ENCODE measurements at regions not wholly inside any gene's neighbourhood (a gene's known extent, or its start where the extent isn't known, plus 50 kb on each side); places are given as distances from the start of the nearest gene placed in this dataset.
"Not testable (repeated sequence)": the region's sequence is repeated elsewhere in the genome, so short reads cannot be mapped to it uniquely, and the experiment has no call there.

DNA sequence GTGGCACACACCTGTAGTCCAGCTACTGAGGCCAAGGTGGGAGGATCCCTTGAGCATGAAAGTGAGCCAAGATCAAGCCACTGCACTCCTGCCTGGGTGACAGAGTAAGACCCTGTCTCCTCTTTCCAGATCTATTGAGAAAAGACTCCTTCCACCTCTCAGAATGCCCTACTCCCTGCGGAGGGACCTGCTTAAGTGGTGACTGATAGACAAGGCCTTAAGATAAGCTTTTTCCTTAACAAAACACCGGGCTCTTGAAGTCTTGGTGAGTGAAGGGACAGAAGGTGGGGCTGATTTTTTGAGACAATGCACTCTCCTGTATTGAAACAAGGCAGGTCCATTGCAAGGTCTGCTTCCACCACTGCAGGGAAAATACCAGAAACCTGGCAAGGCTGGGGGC is 338.4 kb upstream of the FRG2C start:
- DNase-seq: no peak

DNA sequence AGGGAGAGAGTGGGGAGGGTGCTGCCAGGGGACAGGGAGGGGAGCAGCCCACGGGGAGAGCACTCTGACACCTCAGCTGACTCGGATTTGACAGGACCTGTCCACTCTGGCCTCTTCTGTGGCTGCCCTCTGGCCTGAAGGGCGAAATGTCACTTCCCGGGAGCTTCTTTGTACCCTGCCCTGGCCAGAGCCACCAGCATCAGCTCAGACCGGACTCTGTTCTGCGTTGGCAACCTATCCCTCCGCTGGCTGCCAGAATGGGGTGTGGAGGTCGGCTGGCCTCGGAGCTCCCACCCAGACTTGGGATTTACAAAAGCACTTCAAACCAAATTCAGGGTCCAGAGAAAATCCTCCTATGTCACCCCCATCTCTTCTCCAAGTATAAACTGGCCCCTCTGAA is 336.7 kb upstream of the FRG2C start:
- no peak for DNase-seq

- DNase-seq: no peak
Observed at GRCh38 chr3:75329476-75330097, 334.5 kb upstream of the FRG2C start.

DNA sequence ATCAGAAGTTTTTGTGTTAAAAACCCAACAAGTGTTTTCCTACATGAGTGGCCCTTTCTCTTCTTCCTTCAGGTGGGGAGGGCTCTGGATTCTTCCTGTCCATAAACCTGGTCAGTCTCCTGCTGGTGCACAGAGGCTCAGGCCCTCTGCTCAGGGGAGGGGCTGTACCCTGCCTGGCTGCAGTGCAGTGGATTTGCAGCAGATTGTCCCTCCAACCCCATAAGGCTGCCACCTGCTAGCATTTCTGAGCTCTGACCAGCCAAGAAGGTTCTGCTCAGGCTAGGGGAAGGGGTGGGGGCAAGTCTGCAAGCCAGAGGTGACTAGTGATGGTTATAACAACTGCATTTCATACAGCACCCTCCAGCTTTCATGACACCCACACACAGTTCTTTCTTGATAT is 333.7 kb upstream of the FRG2C start:
- DNase-seq: not testable (repeated sequence)

DNA sequence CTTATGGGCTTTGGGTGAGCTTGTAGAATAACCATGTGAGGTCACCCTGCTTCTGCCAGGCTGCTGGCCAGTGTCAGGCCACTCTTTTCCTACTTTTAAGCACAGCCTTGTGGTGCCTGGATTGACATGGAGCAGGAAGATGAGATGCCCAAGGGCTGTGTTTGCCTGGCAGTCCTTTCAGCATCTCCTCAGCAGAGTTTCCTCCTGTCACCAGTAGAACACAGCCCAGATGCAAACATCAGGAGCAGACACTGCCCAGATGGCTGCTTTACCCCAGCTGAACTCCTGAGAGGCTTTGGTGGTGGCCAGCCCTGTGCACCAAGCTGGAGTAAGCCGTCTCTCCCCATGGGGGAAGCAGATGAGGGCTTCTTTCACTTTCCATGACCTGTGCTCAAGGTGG is 332.0 kb upstream of the FRG2C start:
- DNase-seq: not testable (repeated sequence)

GRCh38 chr3:75332794-75333193 is 331.3 kb upstream of the FRG2C start:
- DNase-seq: no peak

DNA sequence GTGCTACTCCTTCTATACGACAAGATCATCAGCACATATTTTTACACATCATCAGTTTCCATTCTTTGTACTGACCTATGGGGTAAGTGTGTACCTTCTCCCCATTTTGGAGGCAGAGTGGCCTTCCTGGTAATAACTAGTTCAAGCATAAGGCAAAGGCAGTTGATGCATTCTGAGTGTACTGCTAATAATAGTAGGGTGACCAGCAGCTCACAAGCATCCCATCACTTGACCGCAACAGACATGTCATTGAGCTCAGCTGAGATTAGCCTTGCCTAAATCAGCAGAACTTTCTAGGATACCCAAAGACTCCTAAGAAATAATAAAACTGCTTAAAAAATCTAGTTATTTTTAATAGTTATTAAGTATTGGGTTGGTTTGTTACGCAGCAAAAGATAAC is 329.8 kb upstream of the FRG2C start:
- no peak for DNase-seq

- no peak for DNase-seq
Observed at GRCh38 chr3:75337226-75337900, 326.8 kb upstream of the FRG2C start.

DNA sequence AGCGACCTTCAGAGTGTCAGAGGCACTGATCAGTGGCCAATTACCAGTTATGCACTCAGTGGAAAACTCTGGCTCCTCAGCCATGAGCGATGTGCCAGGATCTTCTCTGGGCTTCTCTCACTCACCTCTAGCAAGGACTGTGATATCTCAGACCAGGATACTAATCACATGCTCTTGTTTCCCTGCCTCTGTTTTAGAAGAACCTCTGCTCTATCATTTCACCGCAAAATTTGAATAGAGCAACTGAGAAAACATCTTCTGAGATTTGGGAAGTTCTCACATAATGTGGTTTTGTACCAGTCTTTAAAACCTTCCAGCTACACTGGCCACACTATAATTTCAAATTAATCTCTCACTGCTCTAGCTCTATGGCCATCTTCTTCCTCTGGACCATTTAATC is 325.8 kb upstream of the FRG2C start:
- no peak for DNase-seq

GRCh38 chr3:75341324-75342067 is 322.6 kb upstream of the FRG2C start:
- no peak for DNase-seq

DNA sequence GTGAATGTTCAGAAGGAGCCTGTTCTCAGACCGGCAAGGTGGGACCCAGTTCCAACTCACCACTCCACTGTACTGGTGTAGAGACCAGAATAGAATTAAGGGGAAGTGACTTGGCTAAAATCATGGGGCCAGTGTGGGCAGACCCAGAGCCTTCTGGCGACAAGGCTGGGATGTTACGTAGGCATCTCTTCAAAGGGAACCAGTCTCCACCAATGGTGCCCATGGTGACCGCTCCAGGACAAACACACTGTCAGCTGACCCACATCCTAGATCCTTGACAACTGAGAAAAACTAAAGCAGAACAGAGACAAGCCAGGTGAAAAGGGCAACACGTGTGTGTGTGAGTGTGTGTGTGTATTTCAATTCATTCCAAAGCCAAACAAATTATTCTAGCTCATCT is 321.7 kb upstream of the FRG2C start:
- DNase-seq: no peak

DNA sequence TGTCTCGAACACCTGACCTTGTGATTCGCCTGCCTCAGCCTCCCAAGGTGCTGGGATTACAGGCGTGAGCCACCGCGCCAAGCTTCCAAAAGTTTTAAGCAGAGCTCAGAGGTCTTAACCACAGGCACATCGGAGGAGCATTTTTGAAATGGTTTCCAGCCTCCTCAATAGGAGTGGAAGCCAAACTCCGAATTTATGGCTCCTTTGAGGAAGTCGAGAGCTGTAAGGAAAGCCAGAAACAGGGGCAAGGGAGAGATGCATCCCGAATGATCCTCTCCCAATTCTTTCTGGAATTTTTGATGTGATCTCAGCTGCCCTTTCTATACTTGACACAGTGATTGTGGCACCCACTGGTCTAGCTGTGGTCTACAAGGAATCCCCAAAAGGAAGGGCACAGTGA is 313.6 kb upstream of the FRG2C start:
- DNase-seq: not testable (repeated sequence)

- DNase-seq: not testable (repeated sequence)
Observed at GRCh38 chr3:75362086-75362784, 301.9 kb upstream of the FRG2C start.

GRCh38 chr3:75372964-75373363 is 291.2 kb upstream of the FRG2C start:
- DNase-seq: not testable (repeated sequence)

DNA sequence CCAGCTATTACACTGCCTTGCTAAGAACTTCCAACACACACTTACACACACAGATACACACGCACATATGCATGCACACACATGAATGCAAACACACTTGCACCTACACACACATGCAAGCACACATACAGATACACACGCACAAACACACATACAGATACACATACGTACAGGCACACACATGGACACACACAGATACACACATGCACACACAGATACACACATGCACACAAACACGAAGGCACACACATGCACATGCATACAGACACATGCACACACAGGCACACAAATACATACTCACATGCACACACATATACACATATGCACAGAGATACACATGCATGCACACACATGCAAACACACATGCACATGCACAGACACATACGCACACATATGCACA is 284.3 kb upstream of the FRG2C start:
- DNase-seq: not testable (repeated sequence)

- no peak for DNase-seq
Observed at GRCh38 chr3:75380276-75380771, 283.8 kb upstream of the FRG2C start.

GRCh38 chr3:75384016-75384415 is 280.1 kb upstream of the FRG2C start:
- DNase-seq: not testable (repeated sequence)

DNA sequence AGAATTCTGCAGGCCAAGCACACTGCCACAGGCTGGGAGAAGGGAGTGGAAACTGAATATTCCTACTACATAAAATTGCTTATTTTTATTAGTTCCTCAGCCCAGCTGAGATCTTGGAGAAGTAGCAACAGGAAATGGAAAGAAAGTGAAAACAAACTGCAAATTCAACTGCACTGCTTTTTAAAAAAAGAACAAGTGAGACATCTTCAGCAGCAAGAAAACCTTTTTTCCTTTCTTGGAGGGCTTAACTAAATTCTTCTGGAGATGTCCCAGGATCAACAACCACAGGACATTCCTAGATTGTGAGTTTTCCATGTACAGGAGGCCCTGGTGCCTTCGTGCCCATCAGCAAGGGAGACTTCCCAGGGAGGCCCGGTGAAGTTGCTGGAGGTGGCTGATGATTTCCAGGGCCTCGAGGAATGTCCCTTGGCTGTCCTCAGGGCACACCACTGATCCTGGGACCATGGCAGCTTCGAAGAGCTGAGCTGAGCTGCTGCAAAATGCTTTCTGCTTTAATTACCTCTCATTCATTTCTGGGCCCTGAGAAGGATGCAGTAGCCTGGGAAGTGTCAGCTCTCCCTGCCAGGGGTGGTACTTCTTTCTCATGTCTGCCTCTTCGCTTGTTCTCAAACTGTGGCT is 275.5 kb upstream of the FRG2C start:
- DNase-seq: not testable (repeated sequence)

DNA sequence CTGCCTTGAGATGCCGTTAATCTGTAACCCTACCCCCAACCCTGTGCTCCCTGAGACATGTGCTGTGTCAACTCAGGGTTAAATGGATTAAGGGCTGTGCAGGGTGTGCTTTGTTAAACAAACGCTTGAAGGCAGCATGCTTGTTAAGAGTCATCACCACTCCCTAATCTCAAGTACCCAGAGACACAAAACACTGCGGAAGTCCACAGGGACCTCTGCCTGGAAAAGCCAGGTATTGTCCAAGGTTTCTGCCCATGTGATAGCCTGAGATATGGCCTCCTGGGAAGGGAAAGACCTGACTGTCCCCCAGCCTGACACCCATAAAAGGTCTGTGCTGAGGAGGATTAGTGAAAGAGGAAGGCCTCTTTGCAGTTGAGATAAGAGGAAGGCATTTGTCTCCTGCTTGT is 270.8 kb upstream of the FRG2C start:
- DNase-seq: not testable (repeated sequence)

DNA sequence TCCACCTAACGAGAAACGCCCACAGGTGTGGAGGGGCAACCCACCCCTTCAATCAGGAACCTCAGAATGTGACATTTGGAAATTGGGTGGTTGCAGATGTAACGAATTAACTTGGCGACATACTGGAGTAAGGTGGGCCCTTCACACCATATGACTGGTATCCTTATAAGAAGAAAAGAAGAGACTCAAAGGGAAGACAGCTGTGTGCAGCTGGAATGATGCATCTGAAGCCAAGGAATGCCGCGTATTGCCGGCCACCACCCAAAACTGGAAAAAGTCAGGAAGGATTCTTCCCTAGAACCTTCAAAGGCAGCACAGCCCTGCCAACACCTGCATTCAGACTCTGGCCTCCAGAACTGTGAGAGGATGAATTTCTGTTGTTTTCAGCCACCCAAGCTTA is 270.0 kb upstream of the FRG2C start:
- DNase-seq: not testable (repeated sequence)

DNA sequence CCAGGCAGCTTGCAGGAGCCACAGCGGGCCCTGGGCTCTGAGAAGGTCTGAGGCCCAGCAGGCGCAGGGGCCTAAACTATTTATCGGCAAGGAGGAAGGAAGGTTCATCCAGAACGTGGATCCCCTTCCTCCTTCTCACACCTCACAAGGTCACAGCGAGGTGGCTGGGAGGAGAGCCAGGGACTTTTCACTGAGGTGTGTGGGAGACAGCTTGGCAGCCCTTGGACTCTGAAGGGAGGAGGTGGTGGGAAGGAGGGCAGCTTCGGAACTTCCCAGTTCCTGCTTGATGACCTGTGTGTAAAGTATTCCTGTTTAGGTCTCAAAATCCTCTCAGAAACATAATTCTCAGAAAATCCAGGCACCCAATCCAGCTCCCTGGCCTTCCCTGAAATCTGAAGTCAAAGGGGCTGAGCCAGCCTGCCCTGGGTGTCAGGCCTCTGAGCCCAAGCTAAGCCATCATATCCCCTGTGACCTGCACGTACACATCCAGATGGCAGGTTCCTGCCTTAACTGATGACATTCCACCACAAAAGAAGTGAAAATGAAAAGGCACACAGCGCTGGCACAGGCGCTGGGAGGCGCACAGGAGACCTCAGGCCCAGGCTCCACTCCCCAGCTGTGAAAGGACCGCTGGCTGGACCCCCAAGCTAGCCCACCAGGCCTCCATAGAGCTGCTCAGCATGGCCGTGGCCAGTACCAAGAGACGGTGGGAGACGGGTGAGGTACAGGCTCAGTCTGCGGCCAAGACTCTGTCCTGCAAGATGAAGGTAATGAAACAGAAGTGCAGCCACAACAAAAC is 269.4 kb upstream of the FRG2C start:
- not testable (repeated sequence) for DNase-seq
